ENCODE measurements at regions not wholly inside any gene's neighbourhood (a gene's known extent, or its start where the extent isn't known, plus 50 kb on each side); places are given as distances from the start of the nearest gene placed in this dataset.

DNA sequence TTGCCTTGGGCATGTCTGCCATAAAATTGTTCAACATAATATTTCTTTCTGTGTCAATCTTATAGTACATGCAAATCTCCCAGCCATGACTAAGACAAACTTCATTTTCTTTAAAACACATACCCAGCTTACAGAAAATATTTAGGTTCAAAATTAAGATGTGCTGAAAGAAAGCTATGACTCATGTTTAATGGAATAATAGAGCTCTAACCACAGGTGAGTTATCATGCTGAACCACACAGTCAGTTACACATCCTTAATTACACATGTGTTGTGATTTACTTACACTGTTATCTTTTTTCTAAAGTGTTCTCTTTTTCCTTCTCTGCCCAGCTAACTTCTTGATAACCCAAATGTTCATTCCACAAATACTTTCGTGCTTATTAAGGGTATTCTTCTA lies 1831.2 kb downstream of the OLFM4 start:
- DNase-seq, result no peak

DNA sequence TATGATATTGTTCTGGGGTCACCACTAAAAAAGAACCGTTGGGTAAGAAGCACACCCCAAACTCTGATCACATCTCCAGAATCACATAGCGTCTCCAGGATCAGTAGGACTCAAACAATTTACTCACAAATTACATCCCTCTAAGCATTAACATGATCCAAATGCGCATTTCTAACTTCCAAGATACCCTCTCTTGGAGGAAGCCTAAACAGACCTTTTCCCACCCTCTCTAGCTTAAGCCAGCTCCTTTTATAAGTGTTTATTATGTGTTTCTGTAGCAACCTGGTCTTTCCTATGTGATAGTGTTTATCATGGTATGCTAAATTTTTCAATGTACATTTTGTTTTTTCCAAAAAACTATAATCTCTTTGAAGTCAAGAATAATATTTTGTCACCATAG lies 1846.5 kb downstream of the OLFM4 start:
- DNase-seq, result no peak

DNA sequence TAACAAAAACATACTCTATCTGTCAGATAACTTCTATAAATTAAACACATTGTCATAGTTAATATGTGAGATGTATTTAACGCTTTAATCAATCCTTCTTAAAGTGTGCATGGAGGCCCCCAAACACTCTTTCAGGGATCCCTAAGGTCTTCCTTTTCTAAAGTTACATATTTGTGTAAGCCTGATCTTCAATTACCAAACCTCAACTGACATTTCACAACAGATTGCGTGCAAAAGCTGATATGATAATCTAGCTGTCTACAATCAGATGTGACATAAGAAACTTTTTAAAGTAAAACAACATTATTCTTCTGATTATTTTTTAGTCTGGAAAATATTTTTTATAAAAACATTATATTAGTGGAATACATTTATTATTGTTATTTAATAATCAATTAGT lies 1850.4 kb downstream of the OLFM4 start:
- DNase-seq, result no peak

DNA sequence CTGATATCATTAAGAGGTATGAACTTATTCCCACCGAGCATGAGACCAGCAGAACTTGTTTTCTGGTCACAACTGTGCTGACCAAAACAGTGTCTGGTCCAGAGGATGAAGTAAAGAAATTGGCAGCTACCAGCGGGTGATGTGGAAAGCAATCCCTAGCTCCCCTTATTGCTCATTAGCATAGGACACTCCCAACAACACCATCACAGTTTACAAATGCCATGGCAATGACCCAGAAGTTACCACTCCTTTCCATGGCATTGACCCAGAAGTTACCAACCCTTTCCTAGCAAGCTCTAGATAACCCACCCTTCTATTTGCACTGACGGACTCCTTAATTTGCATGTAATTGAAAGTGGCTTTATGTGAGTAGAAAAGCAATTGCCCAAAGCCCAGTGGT lies 1856.1 kb downstream of the OLFM4 start:
- no peak for DNase-seq

DNA sequence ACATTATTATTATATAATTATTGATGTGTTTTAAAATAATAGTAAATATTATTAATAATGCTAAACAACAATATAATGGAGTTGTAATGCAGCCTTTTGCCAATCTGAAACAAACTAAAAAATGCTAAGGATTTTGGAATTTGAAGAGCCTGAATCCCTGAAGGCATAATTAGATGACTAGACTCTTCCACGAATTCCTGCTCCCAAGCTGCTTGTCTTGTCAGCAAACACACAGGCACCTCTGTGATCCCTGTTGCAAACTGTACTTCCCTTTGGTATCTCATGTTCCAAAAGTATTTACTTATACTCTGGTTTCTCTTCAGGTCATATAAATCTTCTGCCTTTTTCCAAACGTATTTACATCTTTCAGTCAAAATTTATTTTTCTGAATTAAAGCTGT lies 1862.4 kb downstream of the OLFM4 start:
- DNase-seq, result no peak

DNA sequence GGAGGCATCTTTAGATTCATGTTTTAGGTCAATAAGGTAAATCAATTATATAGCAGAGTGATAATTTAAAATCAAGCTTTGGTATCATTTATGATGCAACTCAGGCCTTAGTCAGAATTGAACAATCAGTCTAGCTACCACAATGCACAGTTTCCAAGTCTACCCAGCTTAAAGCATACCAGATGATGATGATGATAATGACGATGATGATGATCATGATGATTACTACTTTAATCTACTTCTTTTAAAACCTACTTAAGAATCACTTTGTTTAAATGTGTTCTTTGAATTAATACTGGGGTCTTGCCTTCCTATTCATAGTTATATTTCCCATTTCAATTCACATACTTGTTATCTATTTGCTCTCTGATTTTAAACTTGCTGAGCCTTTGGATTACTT lies 1872.7 kb downstream of the OLFM4 start:
- DNase-seq, result no peak

DNA sequence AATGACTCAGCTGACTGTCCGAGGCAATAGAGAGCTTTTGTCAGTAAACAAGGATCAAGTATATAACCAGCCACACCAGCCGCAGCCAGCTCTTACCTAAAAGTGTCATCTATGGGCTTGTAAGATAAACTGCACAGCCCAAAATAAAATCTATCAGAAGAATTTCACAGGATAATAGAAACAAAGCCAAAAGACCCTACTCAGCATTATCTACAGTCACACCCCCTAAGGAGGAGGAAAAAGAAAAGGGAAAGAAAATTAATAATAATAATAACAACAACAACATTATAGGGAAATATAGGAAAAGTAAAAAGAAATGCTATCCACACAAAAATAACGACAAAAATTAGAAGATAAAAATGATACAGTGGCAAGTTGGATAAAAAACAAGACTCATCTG lies 1883.8 kb downstream of the OLFM4 start:
- no peak for DNase-seq

DNA sequence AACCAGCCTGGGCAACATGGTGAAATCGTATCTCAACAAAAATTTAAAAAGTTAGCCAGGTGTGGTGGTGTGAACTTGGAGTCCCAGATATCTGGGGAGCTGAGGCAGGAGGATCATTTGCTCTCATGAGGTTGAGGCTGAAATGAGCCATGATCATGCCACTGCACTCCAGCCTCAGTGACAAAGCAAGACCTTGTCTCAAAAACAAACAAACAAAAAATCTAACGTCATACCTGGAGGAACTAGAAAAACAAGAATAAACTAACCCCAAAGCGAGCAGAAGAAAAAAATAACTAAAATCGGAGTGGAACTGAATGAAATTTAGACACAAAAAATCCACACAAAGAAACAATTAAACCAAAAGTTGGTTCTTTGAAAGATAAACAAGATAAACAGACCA lies 1885.1 kb downstream of the OLFM4 start:
- no peak for DNase-seq

DNA sequence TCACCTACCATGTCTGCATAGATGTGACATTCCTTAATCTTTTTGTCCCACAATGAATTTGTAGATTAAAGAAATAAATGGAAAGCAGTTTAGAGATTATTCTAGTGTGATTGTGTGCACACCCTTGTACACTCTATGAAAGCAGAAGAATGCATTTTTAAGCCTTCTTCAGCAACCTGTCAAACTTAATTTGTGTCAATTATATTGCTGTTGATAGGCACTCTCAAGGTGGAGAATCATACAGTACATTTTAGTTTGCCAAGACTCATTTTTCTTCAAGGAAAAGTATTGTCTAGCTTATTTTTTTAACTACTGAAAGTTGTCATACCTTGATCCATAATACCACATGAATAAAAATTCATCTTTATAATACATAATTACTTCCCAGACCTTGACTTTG lies 1898.9 kb downstream of the OLFM4 start:
- DNase-seq, result no peak

DNA sequence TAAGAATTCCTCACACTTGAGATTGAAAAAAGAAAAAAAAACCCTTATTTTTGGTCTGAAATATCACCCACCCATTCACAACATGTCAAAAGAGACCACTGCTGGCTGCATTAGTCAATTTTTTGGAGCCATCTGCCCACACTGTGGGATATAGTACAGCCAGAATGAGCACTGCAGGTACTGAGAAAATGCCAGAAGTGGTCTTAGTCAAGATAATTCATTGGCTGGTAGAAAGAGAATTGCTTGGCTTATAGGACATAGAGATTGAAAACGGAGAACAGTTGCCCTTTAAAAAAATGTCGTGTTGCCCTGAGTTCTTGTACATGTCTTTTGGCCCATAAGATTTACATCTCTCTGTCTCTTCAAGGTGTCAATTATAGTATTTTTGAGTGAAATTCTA lies 1899.5 kb downstream of the OLFM4 start:
- no peak for DNase-seq

DNA sequence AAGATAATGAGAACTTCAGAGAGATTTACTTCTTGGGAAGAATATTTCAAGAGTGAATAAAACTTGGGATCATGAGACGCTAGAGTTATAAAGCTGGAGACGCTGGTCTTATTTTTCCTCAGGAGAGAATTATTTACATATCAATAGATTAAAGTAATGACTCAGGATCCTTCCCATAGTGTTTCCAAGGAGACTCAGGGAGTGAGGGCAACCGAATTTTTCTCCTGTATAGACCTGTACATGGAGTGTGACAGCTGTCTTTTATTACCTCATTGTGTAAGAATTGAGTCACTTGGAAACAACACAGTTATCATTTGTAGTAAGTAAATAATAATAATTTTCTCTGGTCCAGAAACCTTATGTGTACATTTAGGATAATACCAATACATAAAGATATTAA lies 1905.5 kb downstream of the OLFM4 start:
- DNase-seq, result no peak

DNA sequence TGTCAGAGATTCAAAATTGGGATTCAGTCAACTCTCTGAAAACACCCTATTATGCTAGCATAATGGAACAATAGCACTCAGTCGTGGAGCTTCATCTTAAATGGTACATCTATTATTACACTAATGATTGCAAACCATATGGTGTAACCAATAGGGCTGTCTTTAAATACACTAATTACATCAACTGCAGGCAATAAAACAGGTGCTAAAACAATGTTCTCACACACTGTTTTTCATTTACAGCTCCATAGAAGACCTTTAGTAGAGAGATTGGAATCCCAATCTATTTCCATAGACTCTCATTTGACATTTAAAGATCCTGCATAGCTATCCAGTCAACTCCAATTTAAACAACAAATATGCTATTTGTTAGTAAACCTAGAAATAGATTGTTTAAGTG lies 1917.4 kb downstream of the OLFM4 start:
- no peak for DNase-seq

DNA sequence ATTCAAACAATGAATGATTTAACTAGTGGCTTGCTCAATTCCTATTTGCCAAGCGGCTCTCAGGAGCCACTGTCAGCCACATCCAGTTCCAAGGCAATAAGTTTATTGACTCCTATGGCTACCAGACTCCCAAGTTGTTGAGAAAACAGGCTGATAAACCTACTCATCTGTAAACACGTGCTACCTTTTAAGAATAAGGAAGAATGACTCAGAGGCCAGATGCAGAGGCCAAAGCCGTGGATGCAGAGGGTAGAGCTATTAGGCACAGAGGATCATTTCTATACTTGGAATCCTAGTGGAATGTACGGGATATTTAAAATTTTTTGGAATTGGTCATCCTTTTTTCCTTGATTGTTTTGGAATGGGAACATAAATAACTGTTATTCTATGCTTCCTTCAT lies 1921.1 kb downstream of the OLFM4 start:
- DNase-seq, result no peak

DNA sequence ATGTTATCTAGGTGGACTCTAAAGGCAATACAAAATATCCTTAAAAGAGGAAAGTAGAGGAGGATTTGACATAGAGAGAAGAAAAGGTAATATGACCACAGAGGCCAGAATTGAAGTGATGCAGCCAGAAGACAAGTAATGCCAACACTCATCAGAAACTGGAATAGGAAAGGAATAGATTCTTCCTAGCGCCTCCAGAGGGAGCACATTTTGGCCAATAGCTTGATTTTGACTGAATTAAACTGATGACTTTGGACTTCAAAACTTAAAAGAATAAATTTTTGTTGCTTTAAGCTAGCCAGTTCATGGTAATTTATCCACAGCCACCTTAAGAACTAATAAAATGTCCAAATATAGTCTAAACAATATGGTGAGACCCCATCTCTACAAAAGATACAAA lies 1921.9 kb downstream of the OLFM4 start:
- no peak for DNase-seq

DNA sequence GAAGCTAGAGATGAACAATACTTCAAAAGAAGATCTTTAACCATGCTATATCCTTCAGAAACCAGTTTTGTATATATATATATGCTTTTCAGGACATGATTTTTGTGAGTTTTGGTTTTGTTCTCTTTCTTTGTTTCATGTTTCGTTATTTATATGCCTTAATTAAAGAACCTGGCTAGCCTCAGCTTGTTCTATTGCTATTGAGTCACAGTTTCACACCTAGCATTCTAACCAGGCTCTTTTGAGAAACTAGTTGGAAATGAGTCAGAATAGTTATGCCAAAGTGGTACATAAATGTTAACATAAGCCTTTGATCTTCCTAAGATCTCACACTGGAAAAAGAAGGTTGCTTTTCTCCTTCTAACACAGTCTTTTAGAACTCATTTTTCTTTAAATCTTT lies 1925.2 kb downstream of the OLFM4 start:
- DNase-seq, result no peak

DNA sequence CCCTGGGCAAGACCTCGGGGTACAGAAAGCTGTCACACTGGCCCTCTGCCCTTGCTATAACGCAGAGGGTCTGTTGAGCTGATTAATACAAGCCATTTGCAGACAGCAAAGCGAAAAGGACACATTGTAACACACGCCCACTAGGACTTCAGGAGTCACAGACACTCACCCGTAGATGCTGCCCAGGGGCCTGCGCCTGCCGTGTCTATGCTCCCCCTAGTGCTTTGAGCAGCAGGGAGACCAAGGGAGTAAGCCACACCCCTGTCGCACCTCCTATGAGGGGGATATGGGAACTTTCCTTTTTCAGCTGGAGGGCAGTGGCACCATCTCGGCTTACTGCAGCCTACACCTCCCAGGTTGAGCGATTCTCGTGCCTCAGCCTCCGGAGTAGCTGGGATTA lies 1930.2 kb downstream of the OLFM4 start:
- no peak for DNase-seq

DNA sequence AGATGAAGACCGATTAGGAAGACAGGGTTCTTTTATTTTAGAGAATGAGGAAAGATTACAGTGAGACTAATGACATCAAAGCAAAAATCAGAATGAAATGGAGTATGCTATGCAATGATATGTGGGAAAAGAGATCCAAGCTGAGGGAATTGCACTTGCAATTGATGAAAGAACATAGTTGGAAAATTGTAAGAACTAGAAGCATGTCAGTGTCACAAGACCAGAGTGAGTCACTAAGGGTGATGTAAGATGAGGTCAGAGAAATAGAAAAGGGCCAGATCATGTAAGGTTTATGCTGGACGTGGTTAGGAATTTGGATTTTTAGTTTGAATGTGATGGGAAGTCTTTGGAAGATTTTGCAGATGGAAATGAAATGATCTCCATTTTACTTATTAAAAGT lies 1937.3 kb downstream of the OLFM4 start:
- DNase-seq, result no peak

DNA sequence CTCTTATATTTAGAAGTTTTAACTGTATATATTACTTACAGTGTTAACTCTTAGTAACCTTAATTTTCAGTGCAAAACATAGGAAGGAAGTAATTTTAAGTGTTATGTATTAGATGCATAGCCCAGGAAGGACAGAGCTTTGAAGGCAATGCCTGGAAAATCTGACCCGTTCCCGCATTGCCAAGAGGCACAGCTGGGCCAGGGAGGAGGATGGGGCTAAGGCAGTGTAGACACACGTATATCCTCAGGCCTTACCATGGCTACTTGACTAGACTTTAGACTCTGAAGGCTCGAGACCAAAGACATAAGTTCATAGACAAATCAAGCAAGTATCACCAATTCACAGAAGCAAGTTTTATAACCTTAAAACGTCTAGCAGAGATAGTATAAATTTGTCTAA lies 1944.2 kb downstream of the OLFM4 start:
- no peak for DNase-seq

DNA sequence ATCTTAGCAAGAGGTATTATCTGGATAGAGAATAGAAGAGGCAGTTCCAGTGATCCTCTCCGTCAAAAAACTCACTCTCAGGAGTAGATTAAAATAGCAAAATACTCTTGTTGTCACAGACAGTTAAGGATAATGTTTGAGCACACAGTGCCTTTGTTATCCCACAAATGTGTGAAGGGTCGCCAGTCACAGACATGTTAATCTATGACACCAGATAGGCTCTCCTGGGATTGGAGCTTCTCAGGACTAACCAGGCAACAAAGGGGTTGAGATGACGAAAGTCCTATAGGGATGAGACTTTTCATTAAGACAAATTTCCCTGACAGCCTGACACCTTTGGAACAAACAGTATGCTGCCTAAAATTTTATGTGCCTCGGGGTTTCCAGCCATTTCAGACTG lies 1947.1 kb downstream of the OLFM4 start:
- no peak for DNase-seq

DNA sequence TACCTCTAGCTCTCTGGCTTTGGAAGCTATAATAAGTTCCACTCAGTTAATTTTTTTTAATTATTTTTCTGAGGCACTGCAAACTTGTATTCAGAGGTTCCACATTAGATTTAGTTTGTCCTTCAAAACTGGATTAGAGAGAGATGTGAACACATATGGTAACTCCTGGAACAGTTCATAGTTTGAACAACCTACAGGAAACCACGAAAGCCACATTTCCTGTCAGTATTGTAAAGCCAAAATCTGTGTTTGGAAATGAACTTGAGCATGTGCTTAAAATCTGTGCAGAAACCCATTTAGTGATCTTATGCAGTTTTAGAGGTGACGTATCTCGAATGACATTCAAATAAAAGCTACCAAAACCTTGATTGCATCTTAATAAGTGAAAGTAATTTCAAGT lies 1952.0 kb downstream of the OLFM4 start:
- DNase-seq, result no peak

DNA sequence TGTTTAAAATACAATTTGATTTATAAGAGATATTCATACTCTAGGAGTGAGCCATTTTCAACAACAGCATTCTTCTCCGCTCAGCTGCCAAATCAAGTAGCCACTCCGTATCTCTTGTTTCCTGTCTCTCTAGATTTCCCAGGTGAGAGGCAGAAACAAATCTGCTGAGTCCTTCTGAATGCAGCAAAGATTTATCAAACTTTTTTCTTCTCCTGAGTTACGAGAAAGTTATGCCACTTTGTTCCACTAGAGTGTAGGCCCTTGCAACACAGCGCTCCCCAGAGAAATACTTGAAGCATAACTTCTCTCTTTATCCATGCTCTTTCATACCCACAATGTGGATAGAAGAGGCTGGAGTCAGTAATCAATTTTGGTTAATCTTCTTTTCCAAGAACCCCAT lies 1960.8 kb downstream of the OLFM4 start:
- DNase-seq, result no peak

DNA sequence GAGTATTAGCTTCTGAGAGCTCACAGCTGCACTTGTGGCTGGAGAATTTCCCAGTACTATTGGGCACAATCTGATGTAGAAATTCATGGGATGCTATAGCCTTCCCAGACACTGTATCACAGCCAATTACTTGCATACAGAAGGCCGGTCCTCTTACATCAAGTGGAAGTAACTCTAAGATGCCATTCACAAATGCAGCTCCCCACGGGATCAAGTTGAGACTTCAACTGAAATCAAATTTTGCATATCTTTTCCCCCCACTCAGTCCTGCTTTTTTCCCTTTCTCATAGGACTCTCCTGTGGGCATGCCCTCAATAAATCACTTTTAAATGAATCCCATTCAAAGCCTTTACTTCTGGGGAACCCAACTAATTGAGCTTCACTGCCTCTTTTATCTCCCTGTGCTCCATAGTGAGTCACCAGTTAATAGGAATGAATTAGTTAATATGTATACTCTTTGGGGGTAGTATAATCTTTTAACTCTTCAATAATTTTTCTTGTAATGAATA lies 1970.8 kb downstream of the OLFM4 start:
- no peak for DNase-seq

DNA sequence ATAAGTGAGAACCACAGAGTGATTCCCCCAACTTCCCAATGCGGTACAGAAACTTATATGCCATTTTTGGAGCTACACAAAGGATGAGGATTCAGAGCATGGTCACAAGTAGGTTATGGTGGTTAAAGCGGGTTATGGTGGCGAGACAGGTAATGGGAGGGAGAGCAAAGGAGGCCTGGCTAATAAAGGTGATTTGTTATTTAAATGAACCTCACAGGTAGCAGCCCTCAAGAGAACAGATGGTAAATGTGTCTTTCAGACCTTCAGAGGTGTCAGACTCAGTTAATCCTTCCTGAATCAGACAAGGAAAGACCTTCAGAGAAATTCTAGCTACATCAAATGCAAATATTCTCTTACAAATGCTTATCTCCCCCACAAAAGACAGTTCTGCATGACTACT lies 1971.4 kb downstream of the OLFM4 start:
- DNase-seq, result no peak

DNA sequence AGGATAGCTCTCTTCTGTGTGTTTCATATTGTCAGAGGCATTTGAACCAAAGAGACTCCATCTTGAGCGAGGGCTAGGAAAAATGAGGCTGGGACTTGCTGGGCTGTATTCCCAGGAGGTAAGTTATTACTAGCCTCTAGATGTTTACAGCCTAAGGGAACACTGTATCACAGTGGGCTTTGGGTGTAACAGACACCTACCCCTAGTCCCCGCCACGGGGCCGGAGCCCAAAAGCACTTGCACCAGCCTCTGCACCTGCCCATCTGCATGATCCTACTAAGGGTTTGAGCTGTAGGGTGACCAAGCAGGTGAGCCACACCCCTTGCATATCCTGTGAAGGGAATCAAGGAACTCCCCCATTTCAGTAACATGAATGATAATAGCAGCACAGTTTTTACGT lies 1972.2 kb downstream of the OLFM4 start:
- DNase-seq, result no peak

DNA sequence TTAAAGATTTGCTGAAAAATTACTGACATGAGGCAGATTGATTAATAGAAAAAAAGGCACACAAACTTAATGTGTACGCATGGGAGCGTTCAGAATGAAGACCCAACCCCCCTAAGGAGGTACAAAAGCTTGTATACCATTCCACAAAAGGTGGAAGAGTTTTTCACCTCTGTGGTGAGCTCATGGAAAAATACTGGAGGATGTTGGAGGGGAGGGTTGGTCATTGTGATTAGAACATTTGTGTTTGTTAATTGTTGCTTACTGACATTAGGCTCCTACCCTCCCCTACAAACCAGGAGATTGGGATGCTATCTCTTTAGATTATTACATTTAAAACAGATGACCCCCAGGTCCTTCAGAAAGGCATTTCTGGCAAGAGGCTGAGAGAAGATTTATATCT lies 1973.3 kb downstream of the OLFM4 start:
- no peak for DNase-seq
